Kidney capillary endothelial cell (primary cell): ENCODE measurements at regions not wholly inside any gene's neighbourhood (a gene's known extent, or its start where the extent isn't known, plus 50 kb on each side); places are given as distances from the start of the nearest gene placed in this dataset.

Experiments
- DNase-seq: peaks from one replicate; pipeline ENCODE4 v3.0.0-alpha.2; 2018; ENCODE audit warnings: low spot score

DNA sequence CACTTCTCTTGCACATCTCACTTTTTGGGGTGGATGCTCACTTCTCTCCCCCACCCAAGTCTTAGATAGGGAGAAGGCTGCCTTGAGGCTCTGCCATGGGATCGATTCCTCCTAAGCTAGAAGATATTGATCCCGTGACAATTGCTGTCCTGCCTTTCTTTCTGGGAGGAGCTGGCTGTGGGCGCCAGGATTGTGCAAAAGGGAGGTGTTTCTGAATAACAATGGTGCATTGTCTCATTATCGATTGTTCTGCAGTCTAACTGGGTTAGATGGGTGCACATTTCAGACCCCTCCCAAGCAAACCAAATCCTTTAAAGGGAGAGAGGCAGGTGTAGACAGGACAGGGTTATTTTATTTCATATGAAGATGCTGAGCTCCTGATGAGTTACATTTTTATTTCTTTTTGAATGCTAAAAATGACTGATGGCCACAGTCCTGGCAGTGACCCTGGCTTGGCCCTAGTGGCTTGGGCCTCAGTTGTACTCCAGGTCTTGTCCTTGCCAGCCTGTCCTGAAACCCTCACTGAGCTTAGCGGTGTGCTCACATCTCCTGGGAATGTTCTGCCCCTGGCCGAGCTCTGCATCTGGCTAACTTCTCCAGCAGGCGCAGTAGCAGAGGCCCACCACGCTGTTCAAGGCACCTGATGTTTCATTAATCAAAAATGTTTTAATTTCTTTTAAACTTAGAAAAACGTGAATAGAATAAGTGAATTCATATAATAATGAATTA is 99.0 kb upstream of the KAZN start:
- DNase-seq, result no peak

DNA sequence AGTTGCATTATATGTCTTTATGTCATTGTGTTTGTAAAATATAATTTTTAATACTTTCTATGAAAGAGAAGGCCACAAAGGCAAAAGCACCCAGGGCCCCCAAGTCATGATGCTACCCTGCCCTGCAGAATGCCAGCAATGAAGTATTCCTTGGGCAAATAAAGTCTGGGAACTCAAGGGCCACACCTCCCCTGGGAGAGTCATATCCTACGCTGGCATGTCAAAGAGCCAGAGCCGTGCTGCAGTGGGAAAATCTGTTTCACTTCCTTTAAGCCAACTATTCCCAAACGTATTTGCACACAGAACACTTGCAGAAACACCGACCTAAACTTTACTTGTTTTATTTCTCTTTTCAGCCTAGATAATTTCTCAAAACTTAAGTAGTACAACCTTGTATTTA is 98.4 kb upstream of the KAZN start:
- no peak for DNase-seq

DNA sequence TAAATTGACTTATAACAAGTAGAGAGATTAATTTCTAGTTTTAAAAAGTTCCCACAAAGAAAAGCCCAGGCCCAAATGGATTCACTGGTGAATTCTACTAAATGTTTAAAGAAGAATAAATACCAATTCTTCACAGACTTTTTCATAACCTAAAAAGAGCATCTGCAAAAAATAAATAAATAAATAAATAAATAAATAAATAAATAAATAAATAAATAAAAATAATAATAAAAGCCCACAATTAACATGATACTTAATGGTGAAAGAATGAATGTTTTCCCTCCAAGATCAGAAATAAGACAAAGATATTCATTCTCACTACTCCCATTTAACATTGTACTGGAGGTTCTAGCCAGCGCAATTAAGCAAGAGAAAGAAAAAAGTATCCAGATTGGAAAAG is 97.6 kb upstream of the KAZN start:
- DNase-seq, result no peak

DNA sequence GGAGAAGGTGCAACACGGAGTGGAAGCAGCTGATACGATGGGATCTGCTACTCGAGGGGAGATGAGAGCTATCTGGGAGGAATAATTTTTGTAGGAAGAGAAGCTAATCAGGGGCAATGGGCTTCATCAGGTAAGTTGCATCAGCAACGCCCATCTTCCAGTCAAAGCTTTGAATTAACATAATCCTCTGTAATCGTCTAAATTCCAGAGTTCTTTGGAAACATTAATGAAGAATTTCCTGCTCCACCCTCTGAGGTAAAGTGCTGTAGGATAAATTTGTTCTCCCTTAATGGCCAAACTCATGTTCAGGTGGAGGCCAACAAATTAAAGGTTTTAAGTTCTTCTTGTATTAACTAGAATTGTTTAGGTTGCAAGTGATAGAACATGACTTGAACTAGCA is 94.0 kb upstream of the KAZN start:
- no peak for DNase-seq

DNA sequence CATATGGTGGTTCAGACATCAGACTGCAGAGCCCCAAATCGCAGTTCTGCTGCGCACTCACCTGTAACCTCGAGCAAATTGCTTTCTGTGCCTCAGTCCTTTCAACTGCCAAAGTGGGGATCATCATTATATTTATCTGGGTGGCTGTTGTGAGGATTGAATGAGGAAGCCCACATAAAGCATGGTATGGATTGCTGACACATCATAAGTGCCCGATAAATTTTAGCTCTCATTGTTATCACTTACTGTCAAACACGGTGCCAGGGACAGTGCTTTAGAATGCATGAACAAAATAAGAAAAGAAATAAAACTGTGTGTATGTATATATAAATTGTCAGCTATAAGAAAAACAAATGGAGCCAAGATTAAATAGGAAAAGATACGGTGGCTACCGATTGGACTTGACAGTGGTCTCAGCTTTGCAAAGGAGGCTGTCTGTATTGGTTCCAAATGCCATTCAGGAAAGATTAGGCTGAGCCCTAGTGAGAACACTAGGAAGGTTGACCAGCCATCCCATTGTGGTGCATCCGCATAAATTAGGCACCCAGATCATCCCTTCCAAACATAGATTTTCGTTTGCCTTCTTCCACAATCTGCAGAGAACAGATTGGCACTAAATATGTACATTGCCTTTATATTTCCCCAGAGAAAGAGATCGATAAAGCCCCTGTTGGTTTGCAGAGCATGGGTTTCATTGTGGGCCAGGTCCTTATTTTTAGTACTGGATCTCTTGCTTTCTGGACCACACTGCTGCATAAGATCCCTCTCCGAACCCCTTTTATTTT is 91.8 kb upstream of the KAZN start:
- DNase-seq, result no peak

DNA sequence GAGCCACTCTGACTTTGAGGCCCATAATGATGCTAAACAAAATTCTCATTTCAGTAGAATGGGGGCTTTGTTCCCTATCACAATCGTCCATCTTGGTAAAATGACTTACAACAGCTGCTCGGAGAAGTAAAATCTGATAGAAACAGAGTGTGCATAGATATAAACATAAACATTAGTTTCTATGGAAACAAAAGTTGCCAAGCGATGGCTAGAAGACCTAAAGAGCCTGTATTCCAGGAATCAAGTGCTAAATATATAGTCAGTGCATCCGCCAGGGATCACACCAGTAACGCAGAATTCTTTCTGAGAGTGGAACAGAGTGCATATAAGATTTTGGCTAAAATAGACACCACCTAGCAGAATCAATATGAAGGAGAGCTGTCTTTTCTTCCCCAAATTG is 91.2 kb upstream of the KAZN start:
- no peak for DNase-seq

DNA sequence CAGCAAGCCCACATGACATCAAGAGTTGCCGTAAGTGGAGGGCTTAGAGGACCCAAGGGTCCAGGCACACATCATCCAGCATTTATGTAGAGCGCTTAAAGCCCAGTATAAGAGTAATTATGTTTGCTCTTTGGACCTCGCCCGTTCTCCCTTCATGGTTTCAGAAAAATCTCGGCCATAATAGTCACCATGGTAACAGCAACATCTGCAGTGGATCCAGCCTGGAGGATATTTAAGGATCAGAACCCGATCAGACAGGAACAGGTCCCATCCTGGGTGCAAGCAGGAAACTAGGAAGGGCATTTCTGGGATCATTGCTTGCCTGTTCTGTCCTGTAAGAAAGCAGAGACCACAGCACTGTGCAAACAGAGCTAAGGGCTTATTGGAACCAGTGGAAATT is 89.9 kb upstream of the KAZN start:
- DNase-seq, result no peak

DNA sequence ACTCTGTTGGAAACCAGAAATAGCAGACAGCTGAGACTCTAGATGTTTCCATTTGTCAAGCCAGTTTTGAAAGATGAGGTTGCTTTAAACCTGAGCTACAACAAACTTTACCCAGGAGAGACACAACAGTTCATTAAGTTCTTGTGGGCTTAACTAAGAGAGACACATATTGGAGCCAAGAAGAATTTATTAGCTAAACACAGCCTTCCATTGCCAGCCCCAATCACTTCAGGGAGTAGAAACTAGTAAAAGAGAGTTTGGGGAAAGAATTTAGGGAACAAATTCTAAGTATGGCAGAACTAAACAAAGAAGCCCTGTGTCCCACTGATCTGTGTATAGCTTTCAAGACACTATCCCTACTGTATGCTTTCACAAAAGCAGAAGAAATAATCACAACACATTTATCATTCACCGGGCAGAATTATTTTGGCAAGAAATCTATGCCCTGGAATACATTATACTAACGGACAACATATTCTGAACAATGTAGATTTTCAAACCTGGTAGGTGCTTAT is 87.3 kb upstream of the KAZN start:
- DNase-seq, result no peak

DNA sequence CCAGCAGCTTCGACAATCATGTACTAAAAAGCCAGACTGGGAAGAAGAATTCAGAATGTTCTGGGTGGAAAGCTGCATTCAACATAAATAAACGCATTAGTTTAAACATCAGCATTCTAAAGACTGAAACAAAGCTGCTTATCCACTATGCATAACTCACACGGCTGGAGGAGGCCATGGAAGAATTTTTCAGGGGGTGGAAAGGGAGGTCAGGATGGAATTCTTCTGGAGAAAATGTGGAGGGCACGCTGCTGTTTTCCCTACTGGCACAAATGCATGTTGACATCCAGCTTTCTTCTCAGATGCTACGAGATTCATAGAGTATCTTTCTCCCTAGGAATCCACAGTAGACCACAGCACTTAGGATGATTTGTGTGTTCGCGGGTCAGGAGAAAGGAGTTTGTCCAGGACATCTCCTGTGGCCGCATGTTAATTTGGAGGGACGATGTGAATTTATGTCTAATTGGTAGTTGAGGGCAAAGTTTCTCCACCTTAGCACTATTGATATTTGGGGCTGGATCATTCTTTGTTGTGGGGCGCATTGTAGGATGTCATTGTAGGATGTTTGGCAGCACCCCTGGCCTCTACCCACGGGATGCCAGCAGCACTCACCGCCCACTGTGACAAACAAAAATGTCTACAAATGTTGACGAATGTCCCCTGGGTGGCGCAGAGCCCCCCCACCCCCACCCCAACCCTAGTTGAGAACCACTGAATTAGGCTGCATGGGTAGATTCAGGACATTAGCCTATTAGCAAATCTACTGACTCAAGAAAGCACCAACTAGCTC is 86.5 kb upstream of the KAZN start:
- no peak for DNase-seq

DNA sequence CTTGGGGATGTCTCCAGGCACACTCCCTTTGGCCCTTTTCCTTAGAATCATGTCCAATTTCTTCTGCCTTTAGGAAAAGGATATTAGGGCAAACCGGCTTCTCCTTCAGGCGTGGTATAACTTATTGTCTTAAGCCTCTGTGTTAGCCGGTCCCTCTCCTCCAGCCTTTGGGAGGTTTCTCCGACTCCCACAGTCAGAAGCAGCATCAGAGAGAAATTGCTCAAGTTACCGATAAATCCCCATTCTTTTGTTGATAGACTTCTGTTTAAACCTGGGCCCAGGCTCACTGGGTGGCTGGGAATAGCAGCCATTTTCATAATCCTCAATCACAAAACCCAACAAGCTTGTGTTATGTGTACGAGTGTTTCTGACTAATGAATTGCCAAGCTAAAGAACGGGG is 85.4 kb upstream of the KAZN start:
- DNase-seq, result no peak

DNA sequence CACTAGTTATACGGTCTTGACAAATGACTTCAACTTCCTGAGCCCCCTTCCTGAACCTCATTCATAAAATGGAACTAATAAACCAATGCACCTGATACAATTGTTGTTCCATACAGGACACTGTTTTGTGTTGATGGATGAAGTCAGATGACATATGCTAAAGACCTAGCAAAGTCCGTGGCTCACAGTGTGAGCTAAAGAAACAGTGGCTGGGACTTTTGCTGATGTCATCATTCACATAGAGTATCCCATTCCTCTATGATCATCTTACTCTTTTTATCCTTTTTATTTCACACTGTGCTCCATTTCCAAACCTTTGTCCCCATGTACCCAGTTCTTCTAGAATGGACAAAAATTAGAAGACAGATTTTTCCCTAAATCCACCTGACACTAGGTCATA is 83.7 kb upstream of the KAZN start:
- DNase-seq, result no peak

DNA sequence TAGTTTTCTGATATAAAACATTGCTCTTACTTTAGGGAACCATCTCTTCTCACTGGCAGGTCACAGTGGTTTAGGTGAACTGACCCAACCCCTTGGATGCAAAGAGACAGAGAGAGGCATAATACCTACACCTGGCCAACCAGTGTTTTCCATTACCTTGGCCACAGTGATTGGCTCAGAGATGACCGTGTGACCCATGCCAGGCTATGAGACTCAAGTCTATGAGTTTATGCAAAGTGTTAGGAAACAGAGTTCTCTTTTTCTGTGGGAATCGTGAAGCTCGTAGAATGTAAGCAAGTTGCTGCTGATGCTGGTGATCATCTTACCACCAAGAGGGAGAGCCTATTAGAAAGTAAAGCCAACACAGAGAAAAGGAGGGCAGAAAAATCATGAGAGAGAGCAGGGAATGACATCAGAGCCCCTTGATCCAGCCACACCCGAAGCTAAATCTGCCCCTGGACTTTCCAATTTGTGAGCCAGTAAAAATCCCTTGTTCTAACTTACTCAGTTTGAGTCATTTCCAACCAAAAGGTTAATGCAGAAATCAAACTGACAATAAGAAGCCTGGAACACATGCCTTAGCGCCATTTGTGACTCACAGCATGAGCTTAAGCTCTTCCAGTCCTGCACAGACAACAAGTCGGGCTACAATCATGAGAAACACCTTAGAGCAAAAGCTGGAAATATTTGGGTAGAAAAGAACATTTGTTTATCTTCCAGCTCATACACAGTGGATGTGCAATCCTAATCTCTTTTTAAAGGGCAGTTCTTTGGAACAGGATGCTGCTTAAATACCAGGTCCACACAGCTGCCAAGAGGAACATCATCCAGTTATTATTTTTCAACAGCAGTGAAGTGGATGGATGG is 81.3 kb upstream of the KAZN start:
- peak; percentile 1 for DNase-seq

DNA sequence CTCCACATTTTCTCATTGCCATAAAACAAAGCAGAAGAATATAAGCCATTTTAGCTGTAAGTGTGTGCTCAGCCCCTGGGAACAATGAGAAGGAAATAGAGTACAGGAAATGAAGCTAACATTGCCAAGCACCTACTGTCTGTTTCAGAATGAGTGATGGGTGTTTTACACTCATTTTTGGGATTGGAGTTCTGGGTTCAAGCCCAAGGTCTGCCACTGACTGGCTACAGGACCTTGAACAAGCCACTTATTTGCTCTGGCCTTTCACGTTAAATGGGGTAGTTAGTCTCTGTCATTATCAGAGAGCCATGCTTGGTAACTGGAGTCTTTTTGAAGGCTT is 80.7 kb upstream of the KAZN start:
- no peak for DNase-seq

DNA sequence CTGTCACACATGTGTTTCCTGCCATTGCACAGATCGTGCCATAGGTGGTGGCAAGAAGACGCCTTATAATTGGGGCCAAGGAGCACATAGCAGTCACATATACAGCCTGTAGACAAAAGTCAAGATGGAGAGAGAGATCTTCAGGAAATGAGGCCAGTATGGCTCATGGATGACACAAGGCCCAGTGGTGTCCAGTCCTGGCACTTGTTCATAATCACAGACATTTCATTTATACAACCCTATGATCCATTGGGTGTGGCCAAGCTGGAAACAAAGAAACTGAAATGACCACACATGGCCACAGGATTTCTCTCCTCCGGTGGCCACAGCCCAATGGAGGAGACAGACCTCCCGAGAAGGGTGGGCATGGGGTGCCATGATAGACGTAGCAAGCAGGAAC is 78.5 kb upstream of the KAZN start:
- DNase-seq, result no peak

DNA sequence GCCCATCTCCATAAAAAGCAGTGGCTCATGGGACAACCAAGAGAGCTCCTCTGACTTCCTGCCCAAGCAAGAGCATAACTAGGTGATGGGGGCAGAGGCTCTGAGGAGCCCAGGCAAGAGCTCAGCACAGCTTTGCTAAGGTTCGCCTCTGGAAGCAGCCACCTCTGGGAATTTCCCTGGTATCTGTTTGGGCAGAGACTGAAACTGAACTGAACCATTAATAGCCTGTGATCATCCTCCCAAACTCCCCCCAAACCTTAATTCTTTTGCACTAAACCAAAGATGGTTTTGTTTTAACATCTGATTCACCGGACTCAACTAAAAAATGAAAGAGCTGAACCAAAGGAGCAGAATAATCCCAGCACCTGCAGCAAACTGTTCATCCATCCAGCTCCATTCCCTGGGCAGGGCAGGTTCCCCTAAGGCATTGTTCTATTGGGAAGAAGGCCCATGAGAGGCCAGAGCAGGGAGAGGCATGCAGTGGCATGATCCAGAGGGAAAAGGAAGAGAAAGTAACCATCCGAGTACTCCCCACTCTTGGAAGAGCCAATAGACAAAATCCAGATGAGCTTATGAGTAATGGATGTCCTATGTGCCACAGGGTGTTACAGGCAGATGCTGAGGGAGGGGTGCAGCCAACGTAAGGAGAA is 77.8 kb upstream of the KAZN start:
- no peak for DNase-seq

DNA sequence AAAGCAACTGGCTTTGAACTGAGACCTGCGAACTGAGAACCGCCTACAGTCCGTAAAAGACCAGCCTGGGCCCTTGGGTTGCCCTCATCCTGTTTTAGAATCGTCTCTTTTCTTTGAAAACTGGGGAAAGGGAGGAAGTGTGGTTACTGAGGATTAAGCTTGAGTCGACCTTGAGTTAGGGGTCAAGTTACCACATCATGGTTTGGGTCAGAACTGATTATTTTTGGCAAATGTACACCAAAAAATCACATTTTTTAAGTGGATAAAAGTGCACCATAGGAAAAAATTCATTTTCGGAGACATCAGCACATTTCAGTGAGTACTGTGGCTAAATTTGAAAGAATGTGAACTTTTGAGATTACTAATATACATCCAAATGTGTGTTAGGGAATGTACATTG is 76.9 kb upstream of the KAZN start:
- no peak for DNase-seq

DNA sequence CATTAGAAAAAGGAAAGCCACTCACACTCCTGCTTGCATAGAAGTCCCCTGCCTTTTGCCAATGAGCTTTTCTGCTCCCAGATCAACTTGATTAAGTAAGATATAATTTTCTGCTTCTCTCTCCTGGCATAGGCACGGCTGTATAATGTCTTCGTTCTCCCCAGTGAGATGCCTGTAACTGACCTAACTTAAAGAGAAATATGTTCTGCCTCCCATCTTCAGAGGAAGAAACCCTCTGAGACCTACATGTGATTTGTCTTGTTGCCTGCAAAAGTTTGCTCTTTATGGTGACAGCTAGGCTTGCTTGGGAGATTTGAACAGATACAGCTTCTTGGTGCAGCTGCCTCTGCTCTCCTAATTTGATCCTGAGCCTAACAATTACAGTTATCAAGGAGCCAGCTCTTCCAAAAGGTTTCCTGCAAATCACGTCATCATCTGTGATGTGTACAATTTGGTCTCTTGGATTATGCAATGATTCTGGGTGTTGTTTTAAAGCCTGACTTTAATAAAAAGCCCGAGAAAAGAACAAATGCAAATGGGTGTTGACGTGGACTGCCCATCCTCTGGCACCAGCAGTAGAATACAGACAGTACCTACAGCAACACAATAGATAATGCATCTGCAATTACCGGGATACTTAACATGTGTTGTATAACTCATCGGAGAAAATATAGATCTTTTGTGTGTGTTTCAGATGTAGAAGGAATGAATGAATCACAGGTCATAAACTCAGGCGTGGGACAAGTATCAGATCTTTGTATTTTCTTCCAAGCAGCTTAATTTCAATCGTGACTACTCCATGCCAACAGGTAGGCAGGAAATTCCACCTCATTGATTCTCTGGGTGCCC is 76.2 kb upstream of the KAZN start:
- DNase-seq, result no peak

DNA sequence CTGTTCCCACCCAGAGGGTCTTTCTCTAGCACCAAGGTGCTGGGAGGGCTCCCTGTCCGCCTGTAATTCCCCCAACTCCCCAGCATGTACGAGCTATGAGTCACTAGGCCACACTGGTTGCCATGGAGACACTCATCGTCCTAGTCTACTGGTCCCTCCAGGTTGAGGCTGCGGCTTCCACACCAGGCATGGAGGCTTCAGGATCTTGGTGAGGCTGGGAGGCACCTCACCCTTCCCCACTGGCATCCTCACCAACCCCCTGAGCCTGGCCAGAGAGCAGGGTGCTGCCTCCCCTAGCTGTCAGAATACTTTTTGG is 75.6 kb upstream of the KAZN start:
- no peak for DNase-seq

DNA sequence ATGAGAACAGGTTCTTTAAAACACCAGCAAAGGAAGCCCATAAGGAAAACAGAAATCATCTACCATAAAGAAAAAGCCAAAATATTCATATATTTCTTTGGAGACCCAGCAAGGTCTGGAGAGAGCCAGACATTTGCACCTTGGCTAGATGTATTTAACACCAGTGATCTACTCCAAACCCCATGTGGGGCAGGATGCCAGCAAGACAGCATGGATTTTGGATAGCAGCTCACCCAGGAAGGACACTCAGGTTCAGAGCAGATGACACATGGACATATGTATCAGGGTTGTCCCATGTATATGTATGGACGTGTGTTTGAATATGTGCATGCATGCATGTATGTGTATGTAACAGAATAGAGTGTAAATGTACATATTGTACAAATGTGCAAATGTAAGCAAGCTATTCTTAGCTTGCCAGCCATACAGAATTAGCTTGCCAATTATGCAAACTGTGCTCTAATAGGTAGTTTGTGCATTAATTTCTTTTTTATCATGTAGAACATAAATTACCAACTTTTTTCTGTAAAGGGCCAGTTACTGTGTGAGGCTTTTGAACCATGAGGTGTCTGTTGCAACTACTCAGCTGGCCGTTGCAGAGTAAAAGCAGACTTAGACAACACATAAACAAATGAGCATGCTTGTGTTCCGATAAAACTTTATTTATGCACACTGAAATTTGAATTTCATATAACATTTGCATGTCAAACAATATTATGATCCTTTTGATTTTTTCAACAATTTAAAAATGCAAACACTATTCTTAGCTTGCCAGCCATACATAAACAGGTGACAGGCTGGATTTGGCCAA is 73.5 kb upstream of the KAZN start:
- no peak for DNase-seq

DNA sequence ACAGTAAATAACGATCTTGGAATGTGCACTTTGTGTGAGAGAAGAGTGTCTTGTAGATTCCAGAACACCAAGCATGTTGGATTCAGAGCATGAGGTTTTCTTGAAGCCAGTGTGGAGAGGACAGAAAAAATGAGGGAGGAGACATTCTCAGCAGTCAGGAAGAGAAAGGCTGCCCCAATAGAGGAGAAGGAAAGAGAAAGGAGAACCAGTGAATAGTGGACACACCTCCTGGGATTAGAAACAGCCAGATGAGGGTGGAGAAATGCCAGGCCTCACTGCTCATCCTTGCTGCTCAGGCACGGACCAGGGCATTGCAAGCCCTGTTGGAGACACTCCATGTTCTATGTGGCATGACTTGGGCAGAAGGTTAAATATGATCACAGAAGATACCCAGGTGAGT is 69.0 kb upstream of the KAZN start:
- DNase-seq, result no peak
